Stimulated activated naive CD4-positive, alpha-beta T cell (primary cell): ENCODE measurements at regions not wholly inside any gene's neighbourhood (a gene's known extent, or its start where the extent isn't known, plus 50 kb on each side); places are given as distances from the start of the nearest gene placed in this dataset.

Experiments
- DNase-seq, 6 experiments: peaks; one replicate each; lab custom pipeline; 2025; lab: John Stamatoyannopoulos, UW

DNA sequence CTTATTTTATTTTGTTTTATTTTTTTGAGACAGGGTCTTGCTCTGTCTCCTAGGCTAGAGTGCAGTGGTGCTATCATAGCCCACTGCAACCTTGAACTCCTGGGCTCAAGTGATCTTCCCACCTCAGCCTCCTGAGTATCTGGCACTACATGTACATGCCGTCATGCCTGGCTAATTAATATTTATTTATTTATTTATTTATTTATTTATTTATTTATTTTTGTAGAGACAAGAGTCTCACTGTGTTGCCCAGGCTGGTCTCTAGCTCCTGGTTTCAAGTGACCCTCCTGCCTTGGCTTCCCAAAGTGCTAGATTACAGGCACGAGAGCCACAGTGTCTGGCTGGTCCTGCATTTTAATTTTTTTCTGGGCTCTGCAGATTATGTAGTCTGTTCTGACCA is 84.9 kb upstream of the BCOR start:
- no peak for DNase-seq

DNA sequence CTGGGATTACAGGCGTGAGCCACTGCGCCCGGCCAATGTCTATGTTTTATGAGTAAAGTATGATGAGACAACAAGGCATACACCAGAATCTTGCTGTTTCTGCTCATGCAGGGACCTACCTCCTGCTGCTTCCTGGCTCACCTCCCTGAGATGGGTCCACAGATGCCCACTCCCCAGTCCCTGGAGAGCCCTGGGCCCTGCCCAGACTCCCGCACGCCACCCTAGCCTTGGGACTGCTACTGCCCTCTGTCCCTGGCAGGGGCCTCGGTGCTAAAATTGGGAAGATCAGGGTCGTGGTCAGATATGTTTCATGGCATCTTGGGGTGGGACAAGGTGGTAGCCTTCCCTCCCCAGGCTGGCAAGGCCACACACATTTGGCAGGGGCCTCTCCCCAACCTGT is 84.3 kb upstream of the BCOR start:
- DNase-seq: no peak

DNA sequence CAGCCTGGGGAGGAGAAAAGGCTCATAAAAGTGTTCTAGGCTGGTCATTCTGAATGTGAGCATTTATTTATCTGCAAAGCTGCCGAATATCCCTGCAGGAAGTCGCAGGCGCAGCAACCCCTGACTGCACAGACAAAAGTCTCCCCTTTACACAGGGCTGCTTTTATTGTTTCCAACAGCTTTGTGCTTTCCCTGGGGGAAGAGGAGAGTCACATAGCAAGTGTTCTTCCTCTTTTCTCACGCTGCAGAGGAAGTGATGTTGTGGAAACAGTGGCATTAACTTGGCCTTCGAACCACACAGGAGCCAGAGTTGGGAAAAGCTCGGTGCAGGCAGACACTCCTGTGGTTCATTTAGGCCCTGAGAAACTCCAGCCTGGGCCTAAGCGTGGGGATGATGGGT is 81.5 kb upstream of the BCOR start:
- DNase-seq: no peak

DNA sequence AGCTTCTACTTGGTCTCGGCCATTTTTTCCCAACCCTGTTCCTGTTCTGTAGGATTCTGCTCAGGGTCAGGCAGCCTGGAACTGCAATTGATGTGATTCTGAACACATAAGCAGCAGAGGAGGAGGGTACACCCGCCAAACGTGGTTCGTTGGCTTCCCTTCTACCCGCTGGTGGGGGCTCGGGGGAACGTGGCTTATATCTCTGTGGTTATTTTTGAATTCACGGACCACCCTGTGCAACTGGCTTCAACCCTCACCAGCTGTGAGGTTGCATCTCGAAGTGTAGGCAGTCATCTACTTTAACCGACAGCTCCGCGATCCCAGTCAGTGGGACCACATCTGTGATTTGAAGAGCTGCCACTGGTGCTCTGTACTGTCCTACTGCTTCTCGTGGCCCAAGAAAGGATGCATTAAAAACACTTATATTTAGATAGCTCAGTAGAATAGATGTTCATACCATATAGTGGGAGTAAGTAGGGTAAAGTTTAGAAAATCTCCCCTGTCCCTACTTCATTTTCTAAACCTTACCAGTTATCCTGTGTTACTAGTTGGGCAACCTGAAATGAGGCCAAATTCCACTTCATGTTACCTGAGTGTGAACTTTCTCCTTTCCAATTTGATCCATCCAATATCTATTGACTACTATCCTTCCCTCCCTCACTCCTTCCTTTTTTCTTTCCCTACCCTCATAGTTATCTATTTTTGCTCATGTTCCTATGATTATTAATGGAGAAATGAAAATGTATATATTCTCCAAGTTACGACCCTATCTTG is 80.4 kb upstream of the BCOR start:
- no peak for DNase-seq

DNA sequence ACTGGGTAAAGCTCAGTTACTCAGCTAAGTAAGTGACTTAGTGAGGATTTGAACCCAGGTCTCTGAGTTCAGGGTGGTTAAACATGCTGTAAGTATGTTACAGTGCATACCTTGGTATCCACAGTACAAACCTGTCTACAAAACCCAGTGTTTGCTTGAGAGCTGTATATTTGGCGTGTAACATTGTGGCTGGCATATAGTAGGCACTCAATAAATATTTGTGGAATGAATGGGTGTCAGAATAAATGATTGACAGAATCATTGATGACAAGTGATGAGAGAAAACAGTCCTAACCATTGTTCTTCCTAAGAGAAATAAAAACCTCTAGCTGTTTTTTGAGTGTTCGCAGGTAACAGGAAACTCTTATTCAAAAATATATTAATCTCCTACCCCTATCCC is 79.7 kb upstream of the BCOR start:
- no peak for DNase-seq

DNA sequence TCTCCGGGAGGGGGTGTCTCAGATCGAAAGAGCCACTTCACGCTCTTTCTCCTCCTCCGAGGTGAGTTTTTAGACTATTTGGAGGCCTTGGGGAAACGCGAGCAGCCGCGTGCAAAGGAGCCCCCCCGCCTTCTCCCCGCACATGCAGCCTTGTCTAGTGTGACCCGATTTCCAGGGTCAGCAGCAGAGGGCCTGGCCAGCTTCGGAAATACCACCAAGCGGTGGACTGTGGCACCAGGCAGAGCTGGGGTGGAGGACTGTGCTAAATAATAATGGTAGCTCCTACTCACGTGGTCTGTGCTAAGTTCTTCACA is 79.3 kb upstream of the BCOR start:
- no peak for DNase-seq

DNA sequence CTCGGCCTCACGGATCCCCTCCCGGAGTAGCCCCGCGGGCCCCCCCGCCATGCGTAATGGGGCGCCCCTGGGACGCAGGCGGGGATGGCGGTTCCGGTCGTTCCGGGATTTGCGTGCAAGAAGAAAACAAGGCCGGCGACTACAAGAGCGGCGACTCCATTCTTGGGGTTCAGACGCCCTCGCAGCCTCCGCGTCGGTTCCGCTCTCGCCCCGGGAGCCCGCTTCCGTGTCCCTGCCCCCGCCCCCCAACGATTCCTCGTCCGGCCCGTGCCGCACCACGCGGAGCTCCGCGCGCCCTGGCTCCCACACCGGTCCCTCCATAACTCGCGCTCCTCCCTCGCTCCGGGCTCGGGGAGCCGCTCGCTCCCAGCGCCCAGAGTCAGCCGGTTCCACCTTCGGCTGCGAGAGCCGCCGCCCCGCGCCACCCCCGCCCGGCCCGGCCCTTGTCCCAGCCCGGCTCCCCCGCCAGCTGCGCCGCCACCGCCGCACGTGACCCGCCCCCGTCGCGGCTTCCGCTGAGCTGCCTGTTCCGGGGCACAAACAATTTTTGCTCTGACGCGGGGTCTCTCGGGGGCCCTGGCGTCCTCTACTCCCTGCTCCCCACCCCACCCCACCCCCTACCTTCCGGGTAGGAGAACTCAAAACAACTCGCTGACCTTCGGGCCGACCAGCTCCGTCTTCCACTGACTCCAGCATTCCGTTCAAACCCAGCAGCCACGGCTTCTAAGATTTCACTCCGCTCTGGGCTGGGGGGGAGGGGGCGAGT is 78.8 kb upstream of the BCOR start:
- DNase-seq: peak; percentile 67 to 90 (median 77)

DNA sequence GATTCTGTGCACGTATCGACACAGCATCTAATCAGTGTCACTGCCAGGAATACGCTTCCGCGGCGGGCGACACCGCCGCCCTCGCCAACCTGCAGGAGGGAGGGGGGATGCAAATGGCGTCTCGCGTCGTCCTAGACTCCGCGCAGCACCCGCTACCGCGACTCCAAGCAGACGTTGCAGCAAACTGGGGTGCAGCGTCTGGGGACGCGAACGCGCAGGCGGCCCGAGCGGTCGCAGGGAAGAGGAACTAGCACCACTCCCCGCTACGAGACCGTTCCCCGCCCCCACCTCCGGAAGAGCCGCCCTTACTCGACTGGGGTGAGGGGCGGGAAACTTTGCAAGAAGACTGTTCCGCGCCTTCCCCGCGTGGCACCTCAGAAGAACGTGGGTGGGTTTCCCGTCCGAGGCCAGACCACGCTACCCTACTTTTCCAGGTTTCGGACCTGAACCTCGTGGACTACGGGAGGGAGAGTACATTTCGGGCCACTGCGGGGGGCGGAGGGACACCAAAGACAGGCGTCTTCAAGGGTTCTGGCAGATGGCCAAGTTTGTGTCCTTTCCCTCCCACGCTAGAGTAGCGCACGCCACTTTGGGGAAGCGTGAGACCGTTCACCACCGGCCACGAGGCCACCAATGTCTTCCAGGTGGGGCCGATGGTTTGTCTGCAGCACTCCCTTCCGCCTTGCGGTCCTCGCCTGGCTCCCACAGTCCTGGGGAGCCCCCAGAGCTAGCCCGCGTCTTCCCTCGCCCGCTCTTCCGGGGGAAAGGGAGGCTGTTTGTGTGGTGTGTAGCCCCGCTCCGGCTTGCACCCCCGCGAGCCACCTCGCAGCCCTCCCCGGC is 78.0 kb upstream of the BCOR start:
- DNase-seq: peak; percentile 67 to 94 (median 80)

DNA sequence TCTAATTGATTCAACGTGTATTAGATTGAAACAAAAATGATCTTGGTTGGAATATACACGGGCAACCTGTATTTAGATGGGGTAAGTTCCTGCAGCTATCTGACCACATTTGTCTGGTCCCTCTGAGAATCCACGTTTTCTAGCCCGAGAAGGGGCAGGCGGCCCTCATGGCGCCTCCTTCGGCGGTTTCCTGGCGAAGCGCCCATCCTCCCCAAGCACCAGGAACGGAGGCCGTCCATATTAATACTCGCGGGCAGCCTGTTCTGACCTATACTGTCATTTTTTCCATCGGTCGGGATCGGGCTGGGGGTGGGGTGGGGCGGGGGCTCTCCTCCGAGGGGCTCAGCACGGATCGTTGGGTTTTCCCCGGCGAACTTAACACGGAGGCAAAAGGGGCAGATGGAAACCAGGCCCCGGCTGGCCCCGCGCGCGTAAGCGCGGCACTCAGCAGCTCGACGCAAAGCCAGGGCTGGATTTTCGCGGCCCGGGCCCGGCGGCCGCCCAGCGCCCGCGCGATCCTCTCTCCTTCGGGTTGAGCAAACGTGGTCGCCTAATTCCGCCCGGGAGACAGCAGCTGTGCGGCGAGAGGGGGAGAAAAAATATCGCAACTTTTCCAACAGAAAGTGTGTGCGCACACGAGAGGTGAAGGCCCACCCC is 77.2 kb upstream of the BCOR start:
- peak in 1 of 6 experiments; percentile 41 for DNase-seq

DNA sequence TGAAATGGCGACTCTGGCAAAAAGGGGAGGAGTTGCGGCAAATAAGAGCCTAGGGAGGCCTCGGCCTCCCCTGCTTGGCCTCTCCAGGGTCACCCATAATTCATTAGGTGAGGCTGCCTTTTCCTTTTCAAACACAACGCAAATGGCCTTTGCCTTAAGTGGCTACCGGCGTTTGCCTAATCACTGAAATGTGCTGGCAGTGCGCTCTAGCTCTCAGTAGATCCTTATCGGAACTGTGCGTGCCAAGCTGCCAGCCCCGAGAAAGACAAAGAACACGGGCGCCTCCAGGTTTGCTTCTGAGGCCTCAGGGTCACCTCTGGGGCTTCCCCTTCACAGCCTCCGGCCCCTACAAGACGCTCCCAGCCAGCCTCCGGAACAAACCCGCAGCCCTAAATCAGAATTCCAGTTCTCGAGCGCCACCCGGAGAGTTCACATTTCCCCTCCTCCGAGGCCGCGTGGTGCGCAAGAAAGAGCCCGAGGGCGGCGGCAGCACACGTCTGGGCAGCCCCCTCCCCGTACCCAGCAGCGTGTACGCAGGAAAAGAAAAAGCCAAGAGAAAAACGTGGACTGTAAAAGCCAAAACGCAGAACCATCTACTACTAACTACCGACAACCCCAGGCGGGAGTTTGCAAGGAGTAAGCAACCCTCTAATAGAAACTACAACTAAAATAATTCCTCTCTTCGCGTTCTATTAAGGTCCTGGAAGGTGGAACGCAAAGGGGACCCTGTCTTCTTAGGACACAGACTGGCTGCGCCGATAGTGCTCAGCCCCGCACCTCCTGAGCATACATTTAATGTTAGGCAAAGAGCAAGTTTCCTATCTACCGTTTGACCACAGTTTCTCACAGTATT is 76.5 kb upstream of the BCOR start:
- DNase-seq: peak in 3 of 6 experiments; percentile 23 to 38 (median 23)

DNA sequence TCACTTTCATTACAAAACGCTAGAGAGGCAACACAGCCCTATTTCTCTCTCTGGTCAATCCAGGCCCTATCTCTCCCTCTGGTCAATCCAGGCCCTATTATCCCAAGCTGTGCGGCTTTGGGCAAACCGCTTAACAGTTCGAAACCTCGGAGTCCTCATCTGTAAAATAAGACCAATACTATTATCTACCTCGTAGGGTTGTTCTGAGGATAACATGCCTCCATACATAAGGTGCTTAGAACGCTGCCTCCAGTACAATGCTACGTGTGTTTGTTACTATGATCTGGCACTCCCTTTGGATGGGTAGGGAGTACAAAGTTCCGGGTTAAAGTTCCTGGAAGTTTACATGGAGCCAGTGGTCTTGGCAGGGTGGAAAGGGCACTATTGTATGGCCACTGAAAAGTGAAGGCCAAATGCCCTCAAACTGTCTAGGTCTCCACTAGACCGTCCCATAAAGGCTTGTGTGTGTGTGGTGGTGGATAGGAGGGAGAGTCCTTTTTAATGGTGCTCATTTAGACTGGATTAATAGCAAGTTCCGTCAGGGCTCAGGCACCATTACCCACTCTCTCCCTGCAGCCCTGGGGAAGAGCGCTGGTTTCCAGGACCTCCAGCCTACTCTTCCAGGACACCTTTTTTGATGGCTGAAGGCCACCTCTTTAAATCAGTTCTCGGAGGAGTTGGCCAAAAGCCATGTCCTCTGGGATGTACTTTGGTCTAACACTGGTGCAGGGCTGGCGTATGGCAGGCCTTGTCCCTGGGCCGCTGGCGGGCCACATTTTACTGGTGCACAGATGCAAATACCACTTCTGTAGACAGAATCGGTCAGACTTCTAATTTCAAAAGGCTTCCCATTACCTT is 75.6 kb upstream of the BCOR start:
- no peak for DNase-seq

DNA sequence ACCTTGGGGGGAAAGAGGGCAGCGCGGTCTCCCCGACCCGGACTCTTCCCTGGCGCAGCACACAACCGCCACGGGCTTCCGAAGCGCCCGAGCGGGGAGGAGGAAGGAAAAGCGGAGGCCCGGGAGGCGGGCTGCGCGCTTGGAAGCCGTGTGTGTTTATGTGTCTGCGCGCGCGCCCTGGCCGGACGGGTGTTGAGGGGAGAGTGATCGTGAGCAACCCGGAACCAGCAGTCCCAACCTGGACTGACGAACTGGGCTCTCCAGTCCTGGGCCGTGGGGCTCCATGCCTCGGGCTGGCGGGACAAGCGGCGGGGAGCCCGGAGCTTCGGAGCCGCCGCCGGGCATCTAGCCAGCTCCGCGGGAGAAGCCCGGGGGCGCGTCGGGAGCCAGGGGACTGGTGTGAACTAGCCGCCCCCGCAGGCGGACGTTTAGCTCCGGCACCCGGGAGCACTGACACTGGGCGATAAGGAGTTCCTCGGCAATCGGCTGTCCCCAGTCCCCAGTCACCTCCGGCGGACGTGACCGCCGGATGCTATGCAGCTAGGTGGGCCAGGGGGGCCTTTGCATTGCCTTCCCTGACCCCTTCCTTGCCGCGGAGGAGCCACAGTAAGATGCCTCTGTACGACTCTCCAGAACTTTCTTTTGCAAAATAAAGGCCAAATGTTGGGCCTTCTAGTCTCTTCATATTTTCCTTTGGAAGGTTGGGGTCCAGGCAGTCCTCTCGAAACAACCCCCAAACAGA is 74.8 kb upstream of the BCOR start:
- DNase-seq: peak in 2 of 6 experiments; percentile 14 to 15

DNA sequence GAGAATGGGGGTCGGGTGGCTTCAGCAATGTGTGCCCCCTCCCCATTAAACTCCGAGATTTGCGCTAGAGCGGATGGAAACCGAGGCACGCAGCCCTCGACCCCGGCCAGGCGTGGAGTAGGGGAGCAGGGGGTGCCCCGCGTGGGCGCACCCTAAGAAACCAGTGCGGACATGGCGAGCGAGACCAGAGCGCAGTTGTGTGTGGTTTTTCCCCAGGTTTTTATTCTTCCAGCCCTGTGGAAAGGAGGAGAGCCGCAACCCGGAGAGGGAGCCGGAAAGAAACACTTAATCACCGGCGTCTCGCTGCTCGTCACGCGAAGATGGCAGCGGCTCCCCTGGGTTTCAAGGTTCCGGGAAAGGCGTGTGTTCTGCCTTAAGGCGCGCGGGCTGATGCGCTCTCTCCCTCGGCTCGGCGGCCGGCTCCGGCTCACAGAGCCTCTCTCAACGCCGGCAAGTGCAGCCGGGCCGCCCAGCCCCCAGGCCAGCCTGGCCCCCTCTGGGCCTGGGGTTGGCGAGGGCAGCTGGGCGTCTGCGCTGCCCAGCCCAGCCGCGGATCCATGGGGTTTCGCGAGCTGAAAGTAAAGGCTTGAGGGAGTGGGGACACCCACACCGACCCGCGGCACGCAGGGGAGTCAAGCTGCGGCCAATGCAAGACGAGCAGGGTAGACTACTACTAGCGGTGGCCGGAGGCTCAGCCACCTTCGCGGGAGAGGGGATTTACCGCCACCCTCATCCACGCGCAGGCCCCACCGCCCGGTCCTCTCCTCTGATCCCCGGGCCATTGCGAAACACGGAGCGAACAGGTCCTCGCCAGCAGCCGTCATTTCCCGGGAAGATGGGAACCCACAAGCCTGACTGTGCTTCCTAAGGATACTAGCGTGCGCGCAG is 74.0 kb upstream of the BCOR start:
- DNase-seq: peak in 4 of 6 experiments; percentile 2 to 46 (median 22)

DNA sequence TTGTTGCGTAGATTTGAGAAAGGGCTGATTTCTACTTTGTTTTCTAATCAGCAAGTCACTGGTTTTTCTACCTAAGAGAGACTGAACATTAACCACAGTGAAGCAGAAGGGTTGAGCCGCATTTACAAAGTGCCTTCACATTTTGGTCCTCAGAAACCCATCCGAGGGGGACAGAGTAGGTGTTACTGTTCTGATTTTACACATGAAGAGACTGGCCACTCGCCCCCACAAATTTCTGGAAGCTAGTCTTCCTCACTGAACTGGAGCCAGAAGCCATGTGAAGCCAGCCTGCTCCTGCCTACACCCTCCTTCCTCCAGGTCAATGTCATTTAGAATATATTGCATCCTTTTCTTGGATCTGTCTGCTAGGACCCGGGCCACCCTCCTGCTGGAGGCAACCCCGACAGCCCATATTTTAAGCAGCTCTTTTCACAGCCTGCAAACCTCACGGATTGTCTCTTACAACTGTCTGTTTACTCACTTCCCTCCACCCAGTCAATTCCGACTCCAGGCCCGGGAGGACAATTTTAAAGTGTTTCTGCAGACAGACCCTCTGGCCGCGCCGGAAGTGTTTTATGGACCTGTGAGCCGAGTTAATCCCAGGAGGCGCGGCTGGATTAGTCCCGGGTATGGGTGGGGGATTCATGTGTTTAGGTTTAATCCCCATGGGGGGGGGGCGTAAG is 73.2 kb upstream of the BCOR start:
- DNase-seq: no peak

DNA sequence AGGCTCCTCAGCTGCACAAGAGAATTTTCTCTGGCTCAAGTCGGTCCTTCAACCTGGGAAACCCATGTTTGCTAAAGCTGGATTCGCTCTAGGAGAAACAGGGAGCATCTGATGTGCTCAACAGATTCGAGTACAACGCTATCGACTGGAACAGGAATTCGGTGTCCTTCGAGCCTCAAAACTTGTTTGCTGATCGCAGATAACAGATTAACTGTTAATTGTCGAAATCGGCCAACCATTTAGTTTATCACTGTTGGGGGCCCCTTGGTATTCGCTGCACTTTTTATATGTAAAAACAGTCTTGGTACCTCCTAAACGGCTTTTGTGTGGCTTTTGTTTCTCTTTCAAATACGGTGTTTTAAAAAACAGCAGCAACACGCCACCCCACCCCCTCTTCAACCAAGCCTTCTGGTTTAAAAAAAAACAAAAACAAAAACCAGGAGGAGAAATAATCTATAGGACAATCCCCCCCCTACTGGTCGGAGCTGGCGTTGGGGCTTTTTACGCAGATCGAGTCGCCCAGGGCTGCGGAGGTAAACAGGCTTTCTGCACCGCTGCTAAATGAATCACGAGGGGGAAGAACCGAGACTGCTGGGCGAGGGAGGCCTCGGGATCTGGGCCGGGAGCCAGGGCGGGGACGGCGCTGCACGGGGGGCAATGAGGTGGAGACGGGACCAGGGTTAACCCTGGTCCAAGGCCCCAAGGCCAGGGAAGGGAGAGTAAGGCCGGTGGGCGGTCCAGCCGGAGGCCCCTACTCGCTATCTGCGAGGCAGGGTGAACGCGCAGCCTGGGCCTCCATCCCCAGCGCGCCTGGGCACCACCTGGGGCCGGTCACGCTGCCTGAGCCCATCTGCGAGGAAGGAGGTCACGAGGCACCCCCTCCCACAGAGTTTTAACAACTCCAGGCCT is 71.7 kb upstream of the BCOR start:
- peak; percentile 46 to 80 (median 70) for DNase-seq

DNA sequence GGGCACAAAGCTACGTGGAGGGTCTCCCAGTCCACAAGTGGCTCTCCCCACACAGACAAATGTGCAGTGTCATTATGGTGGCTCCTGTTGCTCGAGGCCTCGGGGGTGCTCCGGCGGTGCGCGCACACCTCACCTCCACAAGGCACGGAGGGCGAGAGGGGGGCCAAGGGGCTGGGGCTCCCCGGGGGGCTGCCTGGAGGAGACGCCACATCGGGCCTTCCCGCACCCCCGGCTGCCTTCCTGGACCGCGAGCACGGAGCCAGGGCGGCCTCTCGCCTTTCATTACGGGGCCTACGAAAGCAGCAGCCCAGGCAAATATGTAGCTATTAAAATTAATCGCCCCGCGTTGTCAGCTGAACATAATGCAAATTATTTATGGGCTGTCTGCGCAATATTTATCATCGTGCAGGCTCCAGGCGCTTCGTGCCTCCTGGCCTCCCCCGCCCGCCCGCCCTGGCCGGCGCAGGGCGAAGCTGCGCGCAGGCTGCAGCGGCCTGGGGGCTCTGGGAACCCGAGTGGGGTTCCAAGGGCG is 70.8 kb upstream of the BCOR start:
- no peak for DNase-seq
